ENCODE measurements at regions not wholly inside any gene's neighbourhood (a gene's known extent, or its start where the extent isn't known, plus 50 kb on each side); places are given as distances from the start of the nearest gene placed in this dataset.

- no peak overlapping the region for H3K4me3 ChIP-seq (ENCODE audit: low read length)
- H3K9me3 ChIP-seq (ENCODE audit: insufficient read depth, low read length): no peaks in the 10 kb centered on the region
- no peaks in the 10 kb centered on the region for H3K79me2 ChIP-seq (ENCODE audit: low read length)
- H2AFZ ChIP-seq (ENCODE audit: low read depth, low read length): no peak overlapping the region
- TF ChIP-seq CTCF (IDR thresholded peaks at IDR 0.05; ENCODE audit: low read depth, low read length) (peak; percentile 6; the same call in 1 of the 2 replicates), EZH2phosphoT487 (IDR thresholded peaks at IDR 0.05; ENCODE audit: low read depth) (no peak)
- no peaks in the 10 kb centered on the region for H4K20me1 ChIP-seq (ENCODE audit: insufficient read depth, low read length)
- no peaks in the 10 kb centered on the region for H3K27me3 ChIP-seq (ENCODE audit: low read depth, low read length)
- no peaks in the 10 kb centered on the region for H3K36me3 ChIP-seq (replicated peaks; ENCODE audit: low read depth, low read length)
- no peak overlapping the region for H3K27ac ChIP-seq (ENCODE audit: low read length)
- no peak overlapping the region for H3K4me2 ChIP-seq (ENCODE audit: low read length)
- no peak overlapping the region for H3K9ac ChIP-seq (ENCODE audit: low read length)
- H3K4me1 ChIP-seq (ENCODE audit: low read length): no peaks in the 10 kb centered on the region
Observed at GRCh38 chr22:27327981-27328721, 473.4 kb downstream of the MN1 start.

GRCh38 chr22:27329131-27329850 lies 472.3 kb downstream of the MN1 start:
- Histone ChIP-seq H3K27ac (ENCODE audit: low read length) (no peak overlapping the region), H3K4me3 (ENCODE audit: low read length) (no peak overlapping the region), H3K9ac (ENCODE audit: low read length) (no peak overlapping the region), H2AFZ (ENCODE audit: low read depth, low read length) (no peak overlapping the region), H3K4me2 (ENCODE audit: low read length) (no peak overlapping the region), H3K36me3 (replicated peaks; ENCODE audit: low read depth, low read length) (no peaks in the 10 kb centered on the region), H3K4me1 (ENCODE audit: low read length) (no peaks in the 10 kb centered on the region), H3K9me3 (ENCODE audit: insufficient read depth, low read length) (no peaks in the 10 kb centered on the region), H3K79me2 (ENCODE audit: low read length) (no peaks in the 10 kb centered on the region), H4K20me1 (ENCODE audit: insufficient read depth, low read length) (no peaks in the 10 kb centered on the region), H3K27me3 (ENCODE audit: low read depth, low read length) (no peaks in the 10 kb centered on the region)
- no peak for TF ChIP-seq CTCF (IDR thresholded peaks at IDR 0.05; ENCODE audit: low read depth, low read length)
- no peak for TF ChIP-seq EZH2phosphoT487 (IDR thresholded peaks at IDR 0.05; ENCODE audit: low read depth)

GRCh38 chr22:27329966-27330645 lies 471.4 kb downstream of the MN1 start:
- H3K27me3 ChIP-seq (ENCODE audit: low read depth, low read length): no peaks in the 10 kb centered on the region
- H3K9me3 ChIP-seq (ENCODE audit: insufficient read depth, low read length): no peaks in the 10 kb centered on the region
- no peak overlapping the region for H3K9ac ChIP-seq (ENCODE audit: low read length)
- H3K27ac ChIP-seq (ENCODE audit: low read length): no peak overlapping the region
- no peaks in the 10 kb centered on the region for H3K4me1 ChIP-seq (ENCODE audit: low read length)
- H3K79me2 ChIP-seq (ENCODE audit: low read length): no peaks in the 10 kb centered on the region
- no peaks in the 10 kb centered on the region for H3K36me3 ChIP-seq (replicated peaks; ENCODE audit: low read depth, low read length)
- TF ChIP-seq CTCF (IDR thresholded peaks at IDR 0.05; ENCODE audit: low read depth, low read length): no peak
- TF ChIP-seq EZH2phosphoT487 (IDR thresholded peaks at IDR 0.05; ENCODE audit: low read depth): no peak
- H4K20me1 ChIP-seq (ENCODE audit: insufficient read depth, low read length): no peaks in the 10 kb centered on the region
- no peak overlapping the region for H3K4me2 ChIP-seq (ENCODE audit: low read length)
- no peak overlapping the region for H3K4me3 ChIP-seq (ENCODE audit: low read length)
- no peak overlapping the region for H2AFZ ChIP-seq (ENCODE audit: low read depth, low read length)
